Activated CD4-positive, alpha-beta T cell treated with anti-CD3 and anti-CD28 coated beads for 48 hours (primary cell): ENCODE measurements at regions not wholly inside any gene's neighbourhood (a gene's known extent, or its start where the extent isn't known, plus 50 kb on each side); places are given as distances from the start of the nearest gene placed in this dataset.

Source experiments
- DNase-seq: peaks from one replicate; pipeline ENCODE4 v3.0.0-alpha.2; 2020

DNA sequence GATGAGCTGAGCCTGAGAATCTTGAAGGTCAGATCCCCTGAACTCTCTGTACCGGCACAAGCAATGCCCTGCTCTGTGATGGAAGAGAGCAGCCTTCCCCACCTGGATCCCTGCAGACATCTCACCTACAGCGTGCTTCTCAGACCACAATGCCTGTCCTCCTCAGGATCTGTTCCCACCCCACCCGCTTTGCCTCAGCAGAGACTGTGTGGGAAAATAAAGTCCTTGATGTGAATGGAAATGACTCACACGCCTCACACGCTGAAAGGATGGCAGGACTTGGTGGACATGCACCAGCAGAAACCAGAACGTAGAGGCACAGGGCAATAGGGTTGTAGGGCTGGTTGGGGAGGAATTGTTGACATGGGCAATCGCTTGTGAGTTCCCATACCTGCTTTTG, 117.9 kb upstream of the POU3F3 start:
- no peak for DNase-seq

DNA sequence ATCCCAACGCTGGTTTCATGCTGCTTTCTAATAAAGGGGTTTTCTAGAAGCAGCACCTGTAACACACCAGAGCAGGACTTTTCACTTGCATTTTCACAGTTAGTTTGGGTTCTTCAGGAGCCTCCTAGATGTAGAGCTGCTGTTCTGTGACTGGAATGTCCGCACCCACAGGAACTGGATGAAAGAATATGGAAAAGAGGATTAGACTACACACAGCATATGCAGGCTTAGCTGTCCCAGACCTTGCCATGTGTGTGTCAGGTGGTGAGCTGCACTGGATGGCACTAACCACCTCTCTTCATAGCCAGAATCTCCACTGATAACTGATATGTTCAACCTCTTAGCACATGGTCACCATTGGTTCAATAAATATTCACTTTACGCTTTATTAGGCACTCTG, 112.1 kb upstream of the POU3F3 start:
- no peak for DNase-seq

DNA sequence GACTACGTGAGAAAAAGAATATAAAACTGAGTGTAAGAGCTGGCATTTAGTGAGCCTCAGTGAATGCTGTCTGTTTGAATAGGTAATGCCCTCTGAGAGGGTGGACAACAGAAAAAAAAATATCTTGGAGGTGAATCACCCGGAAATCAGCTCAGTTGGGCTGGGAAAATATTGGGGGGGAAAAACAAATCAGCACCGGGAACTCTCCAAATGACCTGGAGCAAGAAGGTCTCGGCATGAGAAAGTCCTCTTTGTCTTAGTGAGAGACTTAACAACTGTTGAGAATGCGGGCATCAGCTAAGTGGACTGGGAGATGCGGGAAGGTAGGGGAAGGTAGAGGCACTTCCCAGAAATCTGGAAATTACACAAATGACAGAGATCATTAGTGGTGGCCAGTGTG, 109.4 kb upstream of the POU3F3 start:
- DNase-seq = no peak

DNA sequence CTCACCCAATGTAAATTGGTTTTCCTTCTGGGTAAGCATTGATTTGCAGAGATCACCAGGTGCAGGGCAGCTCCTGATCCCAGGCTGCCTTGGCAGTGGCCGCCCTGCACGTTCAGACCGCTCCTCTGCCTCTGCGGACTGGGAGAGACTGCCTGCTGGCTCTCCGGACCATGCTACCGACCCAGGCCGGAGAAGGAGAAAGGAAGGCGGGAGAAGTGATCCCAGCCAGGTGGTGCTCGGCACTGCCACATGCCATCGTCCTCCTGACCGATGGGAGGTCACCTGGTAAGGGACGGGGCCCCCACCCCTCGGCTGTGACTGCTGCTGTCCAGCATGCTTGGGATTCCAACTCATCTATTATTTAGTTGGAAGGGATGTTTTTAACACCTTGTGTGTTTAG, 108.1 kb upstream of the POU3F3 start:
- DNase-seq = no peak

DNA sequence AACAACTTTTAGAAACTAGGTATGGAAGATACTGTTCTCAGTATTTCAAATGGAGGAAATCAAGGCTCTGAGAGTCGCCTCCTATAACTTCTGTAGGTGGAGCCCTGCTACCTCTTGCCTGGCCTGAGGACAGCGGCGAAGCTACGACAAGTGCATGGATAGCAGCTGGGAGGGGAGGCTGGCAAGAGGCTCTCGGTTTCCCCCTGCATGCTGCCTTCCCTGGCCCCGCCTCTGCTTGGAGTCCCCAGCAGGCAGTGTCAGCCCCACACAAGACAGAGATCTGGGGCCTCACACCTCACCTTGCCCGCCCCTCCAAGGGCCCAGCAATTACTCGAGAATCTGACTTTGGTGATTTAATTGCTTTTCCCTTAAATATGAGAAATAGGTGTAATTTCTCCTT, 107.6 kb upstream of the POU3F3 start:
- no peak for DNase-seq

DNA sequence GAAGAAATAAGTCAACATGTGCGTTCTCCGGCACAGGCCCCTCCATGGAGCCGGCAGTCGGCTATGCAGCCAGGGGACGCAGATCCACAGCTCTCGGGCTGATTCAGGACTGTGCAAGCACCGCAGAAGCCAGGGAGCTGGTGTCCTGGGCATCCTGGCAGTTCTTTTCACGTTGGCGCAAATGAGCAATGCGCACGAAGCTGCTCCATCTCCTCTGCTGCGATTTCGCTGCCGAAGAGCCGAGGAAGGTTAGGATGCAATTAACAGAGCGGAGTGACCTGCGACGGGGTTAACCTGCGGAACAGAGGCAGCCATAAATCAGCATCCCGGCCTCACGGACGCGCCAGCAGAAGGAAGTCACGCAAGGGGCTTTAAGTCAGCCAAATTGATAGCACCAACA, 107.1 kb upstream of the POU3F3 start:
- no peak for DNase-seq

DNA sequence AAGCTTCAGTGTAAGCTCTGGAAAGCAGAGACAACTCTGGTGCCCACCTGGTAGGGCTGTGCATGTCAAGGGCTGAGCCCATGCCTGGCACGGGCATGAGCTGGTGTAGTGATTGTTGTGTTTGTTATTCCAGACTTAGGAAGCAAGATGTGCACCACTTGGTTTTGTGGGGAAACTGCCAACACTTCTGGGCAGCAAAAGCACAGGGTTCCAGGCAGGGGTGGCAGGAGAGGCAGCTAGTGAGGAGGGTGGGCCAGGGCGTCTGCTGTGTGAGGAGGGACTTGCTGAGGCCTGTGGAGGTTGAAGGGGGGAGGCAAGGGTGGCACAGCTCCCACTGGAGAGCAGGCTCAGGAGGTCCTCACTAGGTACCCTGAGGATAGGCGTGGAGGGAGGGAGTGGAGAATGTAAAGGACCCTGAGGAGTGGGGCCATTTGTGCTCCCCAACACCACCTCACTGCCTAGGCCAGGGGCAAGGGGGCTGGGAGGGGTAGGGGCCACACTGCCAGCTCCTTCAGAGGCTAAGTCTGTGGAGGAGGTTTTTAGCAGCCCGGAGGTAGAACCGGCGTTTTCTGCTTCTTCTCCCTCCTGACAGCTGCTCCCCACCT, 104.0 kb upstream of the POU3F3 start:
- DNase-seq = no peak

DNA sequence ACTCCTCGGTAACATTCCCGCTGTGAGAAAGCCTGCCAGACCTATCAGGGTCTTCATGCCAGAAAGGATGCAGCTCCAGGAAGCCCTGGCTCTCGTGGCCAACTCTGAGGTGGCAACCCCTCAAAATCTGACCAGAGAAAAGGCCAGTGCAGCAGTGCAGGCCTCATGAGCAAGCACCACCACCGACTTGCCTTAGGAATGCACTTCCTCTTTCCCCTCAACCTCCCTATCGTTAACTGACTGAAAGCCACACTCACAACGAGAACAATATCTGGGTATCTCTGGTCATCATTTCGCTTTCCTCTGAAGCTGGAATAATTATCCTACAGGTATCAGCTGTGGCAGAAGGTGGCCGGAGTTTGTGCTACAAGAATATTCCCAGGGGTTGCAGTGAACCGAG, 101.4 kb upstream of the POU3F3 start:
- DNase-seq = no peak

DNA sequence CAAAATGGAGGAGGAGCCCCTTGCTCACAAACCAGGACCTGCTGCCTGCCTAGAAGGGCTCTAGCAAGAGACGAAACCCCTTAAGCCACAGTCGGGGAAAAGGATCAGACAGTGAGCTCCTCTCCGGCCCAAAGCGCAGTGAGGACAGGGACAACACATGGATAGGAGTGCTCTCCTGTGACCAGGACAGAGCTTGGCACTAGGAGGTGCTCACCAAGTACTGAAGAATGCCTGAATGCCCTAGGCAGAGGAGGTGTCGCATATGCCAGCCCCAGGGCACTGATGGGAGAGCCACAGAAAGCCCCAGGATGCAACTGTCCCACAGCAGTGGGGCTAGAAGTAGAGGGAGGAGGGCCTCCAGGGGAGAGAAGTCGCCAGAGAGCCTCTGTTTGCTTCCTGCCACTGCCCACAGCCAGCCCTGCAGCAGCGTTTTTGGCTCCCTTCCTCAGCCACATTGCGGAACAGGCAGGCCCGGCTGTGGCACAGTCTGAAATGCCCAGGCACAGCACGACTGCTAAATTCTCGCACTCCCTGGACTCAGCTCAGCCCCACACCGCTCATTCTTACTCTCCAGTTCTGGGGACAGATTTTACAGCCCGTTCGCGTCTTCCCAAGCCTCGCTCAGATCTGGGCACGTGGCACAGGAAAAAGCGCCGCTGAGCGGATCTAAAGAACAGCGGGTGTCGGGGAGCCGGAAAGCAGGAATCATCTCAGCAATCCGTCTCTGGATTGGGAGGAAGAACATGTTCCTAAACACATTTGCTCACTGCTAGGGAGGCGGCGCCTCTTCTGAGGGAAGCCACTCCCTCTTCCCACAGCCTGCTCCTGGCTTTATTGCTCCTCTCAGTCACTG, 98.7 kb upstream of the POU3F3 start:
- no peak for DNase-seq

DNA sequence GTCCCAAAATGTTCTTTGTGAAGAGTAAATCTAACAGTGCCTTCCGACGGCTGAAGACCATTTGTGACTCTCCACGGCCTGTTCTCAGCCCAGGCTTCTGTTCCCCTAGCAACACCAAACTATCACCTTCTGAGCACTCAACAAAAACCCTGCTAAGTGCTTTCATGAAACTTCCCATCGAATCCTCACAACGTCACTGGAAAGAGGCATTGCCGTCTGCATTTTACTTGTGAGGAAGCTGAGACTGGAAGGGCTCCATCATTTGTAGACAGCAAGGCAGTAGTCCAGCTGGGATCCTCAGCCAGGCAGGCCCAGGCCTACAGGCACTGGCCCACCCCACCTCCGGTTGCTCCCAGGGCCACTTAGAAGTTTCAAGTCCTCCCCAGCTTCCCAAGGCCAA, 97.8 kb upstream of the POU3F3 start:
- DNase-seq = no peak

DNA sequence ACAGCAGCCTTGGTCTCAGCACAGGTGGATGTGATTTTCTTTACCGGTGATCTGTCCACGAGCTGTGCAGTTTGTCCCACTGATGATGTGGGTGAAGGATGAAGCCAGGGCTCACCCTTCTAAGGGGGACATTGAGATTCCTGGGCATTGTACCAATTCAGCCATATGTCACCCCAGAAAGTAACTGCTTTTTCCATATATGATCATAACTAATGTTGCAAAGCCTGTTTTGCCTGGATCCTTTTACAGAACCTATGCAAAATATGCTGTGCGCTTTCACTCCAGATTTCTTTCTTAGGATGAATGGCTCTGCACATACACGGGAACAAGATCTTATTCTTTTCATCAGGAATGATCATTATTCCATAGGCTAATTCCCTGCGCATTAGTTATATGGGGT, 96.9 kb upstream of the POU3F3 start:
- no peak for DNase-seq

DNA sequence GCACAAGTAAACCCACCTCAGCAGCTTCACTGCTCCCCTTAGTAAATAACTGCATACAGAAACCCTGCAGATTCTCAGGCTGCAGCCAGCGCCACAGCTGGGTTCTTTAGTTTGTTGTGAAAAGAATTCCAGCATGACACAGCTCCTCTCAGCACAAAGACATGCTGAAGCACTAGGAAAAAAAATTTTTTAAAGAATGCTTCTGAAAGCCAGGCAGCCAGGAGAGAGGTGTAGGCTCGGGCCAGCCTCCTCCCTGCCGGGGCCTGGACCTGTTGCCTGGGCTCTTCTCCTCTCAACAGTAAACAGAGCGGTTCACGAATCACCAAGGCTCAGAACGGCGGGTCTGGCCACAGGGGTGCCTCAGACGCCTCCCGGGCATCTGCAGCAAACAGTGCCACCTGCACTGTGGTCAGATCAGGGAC, 95.7 kb upstream of the POU3F3 start:
- no peak for DNase-seq

DNA sequence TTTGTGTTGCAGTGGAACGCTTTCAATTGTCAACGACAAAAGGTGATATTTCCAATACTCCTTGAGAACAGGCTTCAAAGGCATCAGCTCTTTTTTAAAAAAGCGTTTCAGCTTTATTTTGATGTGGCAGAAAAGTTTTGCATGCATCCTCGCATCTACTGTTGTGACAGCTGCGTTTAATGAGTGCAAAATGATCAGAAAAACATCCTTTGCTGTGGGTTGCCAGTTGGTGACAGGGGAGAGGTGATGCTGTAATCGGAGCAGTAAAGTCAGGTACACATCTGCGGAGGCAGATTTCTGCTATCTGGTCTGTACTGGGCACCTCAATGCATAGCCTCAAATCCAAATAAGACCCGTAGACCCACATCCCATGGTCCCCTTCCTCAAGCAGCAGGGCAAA, 91.9 kb upstream of the POU3F3 start:
- DNase-seq = no peak

DNA sequence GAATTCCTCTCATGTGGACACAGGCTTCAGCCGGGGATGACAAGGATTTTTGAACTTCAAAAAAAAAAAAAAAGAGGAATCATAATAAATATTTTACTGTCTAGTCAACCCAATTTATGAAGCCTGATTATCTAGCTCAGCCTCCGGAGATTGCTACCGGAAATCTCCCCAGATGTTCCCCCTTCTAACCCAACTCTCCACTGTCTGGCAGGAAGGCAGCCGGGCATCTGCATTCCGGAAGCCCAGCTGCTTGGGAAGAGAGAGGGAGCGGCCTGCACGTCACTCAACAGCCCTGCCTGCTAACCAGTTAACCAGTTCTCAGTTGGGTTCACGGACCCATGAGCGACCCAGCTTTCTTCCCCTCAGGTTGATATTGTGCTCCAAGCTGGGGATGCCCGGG, 87.2 kb upstream of the POU3F3 start:
- DNase-seq = no peak

DNA sequence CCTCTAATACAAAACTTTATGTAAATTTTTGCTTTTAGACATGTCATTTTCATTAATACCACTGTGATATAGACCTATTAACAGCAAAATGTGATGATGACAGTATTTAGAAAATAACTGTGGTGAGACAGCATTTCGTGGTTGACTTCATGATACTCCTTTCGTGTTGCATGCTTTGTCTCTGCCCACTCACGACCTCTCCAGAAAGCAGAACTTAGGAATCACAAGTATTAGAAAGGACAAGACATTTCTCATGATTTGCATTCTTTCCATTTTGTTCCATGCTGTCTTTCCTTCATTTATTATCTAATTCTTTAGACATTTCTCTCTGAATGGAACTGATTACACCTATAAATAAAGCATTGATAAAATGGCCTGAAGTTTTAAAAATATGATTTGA, 85.2 kb upstream of the POU3F3 start:
- no peak for DNase-seq

DNA sequence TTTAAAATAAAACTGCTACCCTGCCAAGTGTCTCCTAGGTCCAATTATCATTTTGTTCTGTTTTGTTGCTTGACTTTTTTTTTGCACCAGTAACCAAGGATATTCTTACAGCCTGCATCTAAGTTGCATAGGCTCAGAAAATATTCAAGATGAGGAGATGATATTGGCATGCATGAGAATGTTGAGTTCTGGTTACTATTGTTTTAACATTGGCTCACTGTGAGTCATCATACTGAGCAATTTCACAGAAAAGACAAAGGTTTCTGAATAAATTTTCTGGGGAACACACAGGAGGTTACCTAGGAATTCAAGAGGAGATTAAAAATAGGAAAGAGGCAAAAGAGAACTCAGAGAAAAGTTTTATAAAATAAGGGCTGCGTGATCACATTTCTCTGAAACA, 84.8 kb upstream of the POU3F3 start:
- no peak for DNase-seq

DNA sequence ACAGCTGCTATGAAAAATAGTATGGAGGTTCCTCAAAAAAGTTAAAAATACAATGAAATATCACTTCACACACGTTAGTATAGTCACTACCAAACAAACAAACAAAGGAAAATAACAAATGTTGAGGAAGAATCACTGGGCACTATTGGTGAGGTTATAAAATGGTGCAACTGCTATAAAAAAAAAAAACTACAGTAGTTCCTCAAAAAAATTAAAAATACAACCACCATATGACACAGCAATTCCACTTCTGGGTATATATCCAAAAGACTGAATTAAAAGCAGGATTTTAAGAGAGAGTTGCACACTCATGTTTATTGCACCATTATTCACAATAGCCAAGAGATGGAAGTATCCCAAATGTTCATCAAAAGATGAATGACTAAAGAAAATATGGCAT, 80.9 kb upstream of the POU3F3 start:
- DNase-seq = no peak

DNA sequence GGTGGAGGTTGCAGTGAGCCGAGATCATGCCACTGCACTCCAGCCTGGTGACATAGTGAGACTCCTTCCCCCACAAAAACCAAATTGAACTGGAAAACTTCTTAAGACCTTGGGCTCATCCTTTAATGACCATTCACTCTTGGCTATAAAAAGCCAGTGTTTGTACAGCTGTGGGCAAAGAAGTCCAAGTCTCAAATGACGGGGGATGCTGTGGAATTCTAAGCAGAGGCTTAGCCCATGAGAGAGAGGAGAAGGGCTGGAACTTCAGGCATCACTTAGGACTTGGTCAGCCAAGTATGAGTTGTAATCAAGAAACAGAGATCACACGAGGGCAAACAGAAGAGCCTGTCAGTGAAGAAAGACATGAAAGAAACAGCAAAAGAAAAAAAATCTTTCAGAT, 79.3 kb upstream of the POU3F3 start:
- DNase-seq = no peak

DNA sequence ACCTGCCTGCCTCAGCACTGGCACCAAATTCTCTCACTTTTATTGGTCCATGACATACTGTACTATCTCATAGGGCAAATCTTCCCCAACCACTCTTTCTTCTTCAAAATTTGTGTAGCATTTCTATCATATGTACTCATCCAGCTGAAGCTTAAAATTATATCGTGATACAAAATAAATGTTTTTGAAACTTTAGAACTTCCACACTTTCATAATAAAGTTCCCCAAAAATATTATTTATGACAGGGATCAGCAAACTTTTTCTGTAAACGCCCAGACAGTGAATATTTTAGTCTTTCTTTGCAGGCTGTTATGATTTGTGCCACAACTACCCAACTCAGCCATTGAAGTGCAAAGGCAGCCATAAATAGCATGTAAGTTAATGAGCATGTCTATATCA, 76.2 kb upstream of the POU3F3 start:
- DNase-seq = no peak

DNA sequence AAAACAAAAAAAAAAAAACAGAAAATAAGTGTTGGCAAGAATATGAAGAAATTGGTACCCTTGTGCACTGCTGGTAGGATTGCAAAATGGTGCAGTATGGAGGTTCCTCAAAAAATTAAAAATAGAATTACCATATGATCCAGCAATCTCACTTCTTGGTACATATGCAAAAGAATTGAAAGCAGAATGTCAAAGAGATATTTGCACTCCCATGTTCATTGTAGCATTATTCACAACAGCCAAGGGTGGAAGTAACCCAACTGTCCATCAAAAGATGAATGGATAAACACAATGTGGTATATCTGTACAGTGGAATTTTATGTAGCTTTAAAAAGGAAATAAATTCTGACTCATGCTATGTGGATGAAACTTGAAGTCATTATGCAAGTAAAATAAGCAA, 72.8 kb upstream of the POU3F3 start:
- DNase-seq = no peak

DNA sequence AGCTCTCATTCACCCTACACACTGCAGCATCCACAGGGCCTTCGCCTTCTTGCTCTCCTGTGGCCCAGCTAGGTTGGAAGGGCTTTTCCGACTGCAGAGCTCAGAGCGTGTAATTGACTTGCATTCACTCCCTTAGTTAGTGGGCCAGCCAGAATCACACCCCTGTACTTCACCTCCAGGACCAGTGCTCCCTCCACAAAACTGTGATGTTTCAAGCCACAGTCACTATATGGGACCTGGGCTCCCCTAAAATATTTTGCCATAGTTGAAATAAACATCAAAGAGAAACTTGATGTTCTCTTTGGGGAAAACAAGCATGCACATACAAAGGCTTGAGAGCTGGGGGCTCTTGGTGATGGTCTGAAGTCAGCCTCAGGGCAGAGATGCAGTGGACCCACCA, 69.7 kb upstream of the POU3F3 start:
- no peak for DNase-seq

DNA sequence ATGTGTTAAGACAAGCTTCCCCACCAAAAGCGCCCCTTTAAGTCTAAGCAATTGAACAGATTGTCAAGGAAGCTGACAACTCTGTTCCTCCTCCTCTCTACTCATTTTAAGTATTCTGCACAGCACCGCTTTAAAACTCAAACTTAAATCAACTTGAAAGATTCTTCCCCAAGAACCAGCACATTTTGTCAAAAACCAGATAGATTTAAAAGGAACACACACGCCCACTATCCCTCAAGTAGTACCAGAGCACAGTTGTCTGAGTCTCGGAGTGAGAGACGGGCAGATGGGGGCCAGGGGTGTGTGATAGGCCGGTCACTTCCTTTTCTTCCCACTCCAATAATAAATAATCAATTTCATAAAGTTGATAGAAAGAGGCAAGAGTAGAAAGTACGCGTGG, 67.7 kb upstream of the POU3F3 start:
- DNase-seq = no peak

DNA sequence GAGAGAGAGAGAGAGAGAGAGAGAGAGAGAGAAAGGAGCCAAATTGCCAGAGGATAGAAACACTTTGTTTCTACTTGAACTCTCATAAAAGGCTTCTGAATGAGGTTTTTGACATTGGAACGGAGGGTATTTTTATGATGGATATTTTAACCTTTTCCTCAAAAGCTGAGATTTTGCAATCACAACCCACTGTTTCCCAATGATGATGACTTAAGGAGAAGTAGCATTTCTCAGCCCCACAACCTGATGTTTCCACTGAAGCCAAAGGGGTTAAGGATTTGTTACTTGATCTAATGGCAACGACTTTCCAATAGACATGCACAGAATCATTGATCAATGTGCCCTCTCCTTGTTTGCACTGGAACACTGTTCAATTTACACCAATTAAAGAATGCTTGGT, 67.1 kb upstream of the POU3F3 start:
- no peak for DNase-seq

DNA sequence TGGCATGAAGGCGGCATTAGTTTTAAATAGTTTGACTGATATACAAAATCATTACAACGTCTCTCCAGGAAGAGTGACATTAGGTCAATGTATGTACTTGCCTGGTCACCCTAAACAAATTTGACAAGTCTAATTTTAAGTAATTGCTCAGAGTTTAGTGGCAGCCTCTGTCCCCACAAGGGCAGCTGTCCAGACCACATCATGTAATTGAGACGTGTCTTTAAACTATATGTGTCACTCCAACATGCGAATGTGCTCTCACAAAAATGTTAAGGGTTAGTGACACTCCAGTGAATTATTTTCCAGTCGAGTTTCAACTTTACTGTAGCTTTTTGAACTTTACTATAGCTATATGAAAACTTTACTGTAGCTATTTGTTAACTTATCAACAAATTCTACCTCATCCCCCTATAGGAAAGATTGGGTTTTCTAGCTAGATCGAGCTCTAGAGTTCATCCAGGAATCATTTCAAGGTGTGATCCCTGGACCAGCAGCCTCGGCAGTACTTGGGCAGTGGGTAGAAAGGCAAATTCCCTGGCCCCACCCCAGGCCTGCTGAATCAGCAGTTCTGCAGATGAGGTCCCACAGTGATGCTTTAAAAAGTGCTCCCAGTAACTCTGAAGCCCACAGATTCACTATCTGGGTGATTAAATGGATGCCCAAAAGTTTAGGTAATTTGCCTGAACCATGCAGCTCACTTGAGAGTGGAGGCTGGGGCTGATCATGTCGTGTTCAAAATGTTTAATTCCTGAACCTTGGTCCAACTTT, 66.4 kb upstream of the POU3F3 start:
- DNase-seq = no peak
